ENCODE measurements at regions not wholly inside any gene's neighbourhood (a gene's known extent, or its start where the extent isn't known, plus 50 kb on each side); places are given as distances from the start of the nearest gene placed in this dataset.

GRCh38 chr13:38527140-38527539, 159.7 kb upstream of the FREM2 start:
- no peaks in the 10 kb centered on the region for H3K9me3 ChIP-seq
- no peaks in the 10 kb centered on the region for H3K27me3 ChIP-seq
- no peak overlapping the region for H3K4me3 ChIP-seq
- WGBS, 2 donors (ENCODE audit: low coverage in 1 of 2): 47% methylated on average over 5 of the region's 5 CpGs; no CpG with 5 or more reads in 1 of the 2 donors
- TF ChIP-seq POLR2AphosphoS5 (IDR thresholded peaks at IDR 0.05) (no peak), CTCF (IDR thresholded peaks at IDR 0.05) (no peak), POLR2A (IDR thresholded peaks at IDR 0.05) (no peak), EP300 (IDR thresholded peaks at IDR 0.05) (no peak)
- no peaks in the 10 kb centered on the region for H3K36me3 ChIP-seq
- no peak overlapping the region for H3K27ac ChIP-seq
- H3K4me1 ChIP-seq: no peaks in the 10 kb centered on the region
- no peak for ATAC-seq

DNA sequence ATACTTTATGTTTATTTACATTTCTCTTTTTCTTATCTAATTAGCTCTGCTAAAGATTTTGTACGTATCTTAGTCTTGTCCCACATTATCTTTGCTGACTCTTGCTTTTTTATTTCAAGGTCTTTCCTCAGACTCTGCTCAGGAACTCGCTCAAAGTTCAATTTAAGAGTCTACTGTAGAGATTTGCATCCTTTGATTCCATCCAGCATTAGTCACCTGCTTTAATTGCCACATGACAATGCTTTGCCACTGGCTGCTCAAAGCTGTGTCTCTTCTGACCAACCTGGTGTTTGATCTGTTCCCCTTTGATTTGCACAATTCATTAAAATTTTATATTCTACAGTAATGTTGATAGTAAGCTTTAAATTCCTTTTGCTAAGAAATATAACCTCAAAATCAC, 157.9 kb upstream of the FREM2 start:
- Histone ChIP-seq H3K27ac (no peak overlapping the region), H3K27me3 (no peaks in the 10 kb centered on the region), H3K36me3 (no peaks in the 10 kb centered on the region), H3K4me3 (no peak overlapping the region), H3K4me1 (no peaks in the 10 kb centered on the region), H3K9me3 (no peaks in the 10 kb centered on the region)
- WGBS, 2 donors (ENCODE audit: low coverage in 1 of 2): 79% methylated on average over 2 of the region's 2 CpGs
- TF ChIP-seq CTCF (IDR thresholded peaks at IDR 0.05) (no peak), POLR2A (IDR thresholded peaks at IDR 0.05) (no peak), EP300 (IDR thresholded peaks at IDR 0.05) (no peak), POLR2AphosphoS5 (IDR thresholded peaks at IDR 0.05) (no peak)
- no peak for ATAC-seq

DNA sequence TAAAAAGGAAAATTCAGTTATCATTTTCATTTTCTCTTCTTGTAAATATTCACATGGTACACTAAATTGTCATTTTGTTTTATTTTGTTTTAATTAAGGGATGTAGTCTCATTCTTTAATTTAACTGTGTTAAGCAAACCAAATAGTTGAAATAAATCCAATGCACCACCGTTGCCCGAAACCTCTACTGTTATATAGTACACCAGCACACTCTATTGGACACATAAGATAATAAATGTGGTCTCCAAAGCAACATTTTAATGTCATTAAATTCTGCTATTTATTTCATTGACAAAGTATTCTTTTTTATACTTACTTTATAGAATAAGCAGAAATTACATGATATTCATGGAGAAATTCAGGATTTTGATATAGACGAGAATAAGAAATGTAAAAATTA, 156.4 kb upstream of the FREM2 start:
- Histone ChIP-seq H3K36me3 (no peaks in the 10 kb centered on the region), H3K27me3 (no peaks in the 10 kb centered on the region), H3K4me3 (no peak overlapping the region), H3K4me1 (no peaks in the 10 kb centered on the region), H3K9me3 (no peaks in the 10 kb centered on the region), H3K27ac (no peak overlapping the region)
- ATAC-seq: no peak
- 36 to 37% methylated on average over 3 of the region's 3 CpGs for WGBS, 2 donors (ENCODE audit: low coverage in 1 of 2)
- TF ChIP-seq CTCF (IDR thresholded peaks at IDR 0.05): no peak
- no peak for TF ChIP-seq POLR2AphosphoS5 (IDR thresholded peaks at IDR 0.05)
- no peak for TF ChIP-seq EP300 (IDR thresholded peaks at IDR 0.05)
- TF ChIP-seq POLR2A (IDR thresholded peaks at IDR 0.05): no peak

GRCh38 chr13:38535261-38535660, 151.6 kb upstream of the FREM2 start:
- WGBS, 2 donors (ENCODE audit: low coverage in 1 of 2): 84 to 97% methylated on average over 6 to 7 of the region's 7 CpGs
- Histone ChIP-seq H3K27me3 (no peaks in the 10 kb centered on the region), H3K27ac (no peak overlapping the region), H3K4me1 (peaks cover 0 to 4% (median 0%) of the 10 kb centered on the region in 3 donors), H3K4me3 (no peak overlapping the region), H3K36me3 (no peaks in the 10 kb centered on the region), H3K9me3 (no peaks in the 10 kb centered on the region)
- ATAC-seq: no peak
- TF ChIP-seq POLR2AphosphoS5 (IDR thresholded peaks at IDR 0.05) (no peak), POLR2A (IDR thresholded peaks at IDR 0.05) (no peak), EP300 (IDR thresholded peaks at IDR 0.05) (no peak), CTCF (IDR thresholded peaks at IDR 0.05) (no peak)

DNA sequence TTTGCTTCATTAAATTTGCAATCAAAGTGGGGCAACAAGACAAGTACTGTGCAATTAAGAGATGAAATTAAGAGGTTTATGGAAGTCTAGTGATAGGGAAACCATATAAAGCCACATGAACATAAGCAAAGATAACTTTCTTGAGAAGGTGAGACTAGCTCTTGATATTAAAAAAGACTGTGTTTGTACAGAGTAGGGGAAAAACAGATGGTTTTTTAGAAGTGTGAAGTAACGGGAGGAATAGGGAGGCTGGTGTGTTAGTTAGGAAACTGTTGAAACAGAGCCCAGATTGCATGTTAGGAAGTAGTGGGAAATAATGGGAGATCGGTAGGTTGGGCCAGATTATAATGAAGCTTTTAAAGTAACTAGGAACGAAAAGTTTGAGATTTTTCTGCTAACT, 149.8 kb upstream of the FREM2 start:
- peaks cover 0 to 4% (median 0%) of the 10 kb centered on the region in 3 donors for H3K4me1 ChIP-seq
- H3K27ac ChIP-seq: no peak overlapping the region
- no peak for ATAC-seq
- TF ChIP-seq CTCF (IDR thresholded peaks at IDR 0.05): no peak
- TF ChIP-seq POLR2A (IDR thresholded peaks at IDR 0.05): no peak
- no peak for TF ChIP-seq EP300 (IDR thresholded peaks at IDR 0.05)
- no peak for TF ChIP-seq POLR2AphosphoS5 (IDR thresholded peaks at IDR 0.05)
- H3K27me3 ChIP-seq: no peaks in the 10 kb centered on the region
- no peaks in the 10 kb centered on the region for H3K9me3 ChIP-seq
- WGBS, 2 donors (ENCODE audit: low coverage in 1 of 2): 13 to 16% methylated on average over 3 of the region's 3 CpGs
- no peak overlapping the region for H3K4me3 ChIP-seq
- H3K36me3 ChIP-seq: no peaks in the 10 kb centered on the region

All from gastroesophageal sphincter (tissue), 4 donors.